ENCODE measurements at regions not wholly inside any gene's neighbourhood (a gene's known extent, or its start where the extent isn't known, plus 50 kb on each side); places are given as distances from the start of the nearest gene placed in this dataset.

GRCh38 chr15:62966294-62967078 lies 76.1 kb upstream of the TPM1 start:
- no peak for DNase-seq

GRCh38 chr15:62968699-62969098 lies 73.8 kb upstream of the TPM1 start:
- DNase-seq: no peak

GRCh38 chr15:62969442-62970089 lies 73.0 kb upstream of the TPM1 start:
- DNase-seq: no peak

GRCh38 chr15:62972814-62973213 lies 69.7 kb upstream of the TPM1 start:
- peak; percentile 17 for DNase-seq

- DNase-seq: no peak
These were observed 67.0 kb upstream of the TPM1 start for GRCh38 chr15:62975515-62975914.

- DNase-seq: no peak
These were observed 66.2 kb upstream of the TPM1 start for GRCh38 chr15:62976301-62976881.

GRCh38 chr15:62977952-62978811 lies 64.4 kb upstream of the TPM1 start:
- DNase-seq: peak; percentile 66

GRCh38 chr15:62979252-62979651 lies 63.3 kb upstream of the TPM1 start:
- no peak for DNase-seq

- no peak for DNase-seq
These were observed 61.5 kb upstream of the TPM1 start for GRCh38 chr15:62981071-62981470.

GRCh38 chr15:62983956-62984355 lies 58.6 kb upstream of the TPM1 start:
- no peak for DNase-seq

- DNase-seq: no peak
These were observed 56.8 kb upstream of the TPM1 start for GRCh38 chr15:62985768-62986167.

- no peak for DNase-seq
These were observed 55.6 kb upstream of the TPM1 start for GRCh38 chr15:62986948-62987347.

- no peak for DNase-seq
These were observed 53.8 kb upstream of the TPM1 start for GRCh38 chr15:62988701-62989100.

GRCh38 chr15:62989366-62990055 lies 53.0 kb upstream of the TPM1 start:
- no peak for DNase-seq

- no peak for DNase-seq
These were observed 50.8 kb upstream of the TPM1 start for GRCh38 chr15:62991698-62992097.

- no peak for DNase-seq
These were observed 50.2 kb upstream of the TPM1 start for GRCh38 chr15:62992302-62992701.
